ENCODE measurements at regions not wholly inside any gene's neighbourhood (a gene's known extent, or its start where the extent isn't known, plus 50 kb on each side); places are given as distances from the start of the nearest gene placed in this dataset.

DNA sequence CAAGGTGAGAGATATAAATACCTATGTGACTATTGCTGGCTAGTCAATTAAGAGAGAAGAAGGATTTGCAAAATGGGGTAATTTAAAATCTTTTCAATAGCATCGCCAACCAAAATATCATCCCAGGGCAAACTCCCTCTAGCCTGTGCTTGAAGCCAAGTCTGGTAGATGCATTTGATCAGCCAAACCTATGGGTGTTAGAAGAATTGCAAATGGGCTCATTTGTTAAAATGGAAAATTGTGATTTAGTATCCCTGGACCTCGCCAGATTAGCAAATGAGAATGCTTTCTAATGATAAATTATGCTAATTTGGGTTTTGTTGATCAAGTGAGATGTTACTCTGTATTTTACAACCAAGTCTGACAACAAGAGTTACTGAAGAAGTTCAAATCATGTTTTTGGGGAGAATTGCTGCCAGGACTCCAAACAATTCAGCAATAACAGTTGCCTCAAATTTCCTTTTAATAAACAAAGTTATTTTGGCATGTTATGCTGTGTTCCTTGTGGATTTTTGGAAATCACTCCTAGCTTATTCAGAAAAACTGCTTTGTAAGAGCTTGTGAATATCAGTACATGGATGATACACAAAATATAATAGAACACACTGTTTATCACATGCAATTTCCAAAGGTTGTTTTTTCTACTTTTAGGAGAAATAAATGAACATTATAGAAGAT lies 272.5 kb upstream of the PARD3B start:
- Histone ChIP-seq H3K36me3 (ENCODE audit: control insufficient read depth in 1 of 2, insufficient read depth in 2 of 2, low read length in 2 of 2) (no peaks in the 10 kb centered on the region), H3K27ac (ENCODE audit: low read depth, low read length) (no peak overlapping the region), H3K4me2 (ENCODE audit: low read length) (no peak overlapping the region), H3K9ac (ENCODE audit: low read length) (no peak overlapping the region), H3K9me3 (ENCODE audit: control insufficient read depth in 1 of 2, insufficient read depth in 1 of 2, low read depth in 1 of 2, low read length in 2 of 2) (no peaks in the 10 kb centered on the region), H3K27me3 (ENCODE audit: insufficient read depth, low read length) (no peaks in the 10 kb centered on the region), H3K4me1 (ENCODE audit: control insufficient read depth in 1 of 2, insufficient read depth in 2 of 2, low read length in 2 of 2) (no peaks in the 10 kb centered on the region), H3K79me2 (ENCODE audit: insufficient read depth, low read length) (no peaks in the 10 kb centered on the region), H3K4me3 (replicated peaks in 1 of 2; ENCODE audit: low read depth in 1 of 2, low read length in 2 of 2) (no peak overlapping the region), H4K20me1 (ENCODE audit: insufficient read depth) (no peaks in the 10 kb centered on the region), H3K9me2 (ENCODE audit: insufficient read depth) (no peaks in the 10 kb centered on the region), H2AFZ (ENCODE audit: low read depth, low read length, poor library complexity, severe bottlenecking) (no peak overlapping the region)
- DNase-seq (ENCODE audit: low read depth, low spot score) (no peak), ATAC-seq (no peak)
- CTCF ChIA-PET = no interaction called here
- POLR2A ChIA-PET = no interaction called here
- RAD21 ChIA-PET (ENCODE audit: low non-redundant PET in 1 of 2, low total read pairs in 2 of 2, uncharacterized antibody in 2 of 2, unreplicated experiment in 2 of 2) = no interaction called here
- BruUV-seq (replicated peaks) = no TSS peak
- TF ChIP-seq EZH2 (IDR thresholded peaks at IDR 0.05) (no peak), SIN3A (IDR thresholded peaks at IDR 0.05; ENCODE audit: low read depth) (no peak), ZFX (IDR thresholded peaks at IDR 0.05) (no peak), CEBPB (IDR thresholded peaks at IDR 0.05; ENCODE audit: low read depth) (no peak), YY1 (IDR thresholded peaks at IDR 0.05; ENCODE audit: extremely low read depth, insufficient replicate concordance, low read depth, low read length) (no peak), ZNF274 (IDR thresholded peaks at IDR 0.05; ENCODE audit: low read depth, low read length) (no peak), EZH2phosphoT487 (IDR thresholded peaks at IDR 0.05; ENCODE audit: borderline replicate concordance) (no peak), SRF (IDR thresholded peaks at IDR 0.05; ENCODE audit: low read depth) (no peak), CBX3 (IDR thresholded peaks at IDR 0.05; ENCODE audit: low read depth) (no peak), RAD21 (IDR thresholded peaks at IDR 0.05; ENCODE audit: low read depth) (no peak), POLR2A (IDR thresholded peaks at IDR 0.05; ENCODE audit: borderline replicate concordance, extremely low read depth, insufficient read depth, insufficient read length) (no peak)
- TF ChIP-seq, protein P1, sequence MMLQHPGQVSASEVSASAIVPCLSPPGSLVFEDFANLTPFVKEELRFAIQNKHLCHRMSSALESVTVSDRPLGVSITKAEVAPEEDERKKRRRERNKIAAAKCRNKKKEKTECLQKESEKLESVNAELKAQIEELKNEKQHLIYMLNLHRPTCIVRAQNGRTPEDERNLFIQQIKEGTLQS (IDR thresholded peaks at IDR 0.05) = no peak
- TF ChIP-seq, protein P2, sequence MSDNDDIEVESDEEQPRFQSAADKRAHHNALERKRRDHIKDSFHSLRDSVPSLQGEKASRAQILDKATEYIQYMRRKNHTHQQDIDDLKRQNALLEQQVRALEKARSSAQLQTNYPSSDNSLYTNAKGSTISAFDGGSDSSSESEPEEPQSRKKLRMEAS (IDR thresholded peaks at IDR 0.05) = no peak
- TF ChIP-seq, protein P3, sequence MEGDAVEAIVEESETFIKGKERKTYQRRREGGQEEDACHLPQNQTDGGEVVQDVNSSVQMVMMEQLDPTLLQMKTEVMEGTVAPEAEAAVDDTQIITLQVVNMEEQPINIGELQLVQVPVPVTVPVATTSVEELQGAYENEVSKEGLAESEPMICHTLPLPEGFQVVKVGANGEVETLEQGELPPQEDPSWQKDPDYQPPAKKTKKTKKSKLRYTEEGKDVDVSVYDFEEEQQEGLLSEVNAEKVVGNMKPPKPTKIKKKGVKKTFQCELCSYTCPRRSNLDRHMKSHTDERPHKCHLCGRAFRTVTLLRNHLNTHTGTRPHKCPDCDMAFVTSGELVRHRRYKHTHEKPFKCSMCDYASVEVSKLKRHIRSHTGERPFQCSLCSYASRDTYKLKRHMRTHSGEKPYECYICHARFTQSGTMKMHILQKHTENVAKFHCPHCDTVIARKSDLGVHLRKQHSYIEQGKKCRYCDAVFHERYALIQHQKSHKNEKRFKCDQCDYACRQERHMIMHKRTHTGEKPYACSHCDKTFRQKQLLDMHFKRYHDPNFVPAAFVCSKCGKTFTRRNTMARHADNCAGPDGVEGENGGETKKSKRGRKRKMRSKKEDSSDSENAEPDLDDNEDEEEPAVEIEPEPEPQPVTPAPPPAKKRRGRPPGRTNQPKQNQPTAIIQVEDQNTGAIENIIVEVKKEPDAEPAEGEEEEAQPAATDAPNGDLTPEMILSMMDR (IDR thresholded peaks at IDR 0.05 in 2 of 3, conservative IDR thresholded peaks at IDR 0.05 in 1 of 3; ENCODE audit: borderline replicate concordance in 1 of 3, insufficient read depth in 1 of 3, low read depth in 2 of 3, low read length in 2 of 3) = no peak
- intact Hi-C loops (cut with micrococcal nuclease) = no loop called here
